HCT116 (cell line): ENCODE measurements at regions not wholly inside any gene's neighbourhood (a gene's known extent, or its start where the extent isn't known, plus 50 kb on each side); places are given as distances from the start of the nearest gene placed in this dataset.

Experiments
- ATAC-seq: fragments of 200-7000 bp; cut with Tn5 transposase; 2 replicates; pipeline ENCODE4 v1.9.1; 2020; ENCODE audit warnings: mild to moderate bottlenecking, moderate library complexity
- BruUV-seq: library from RNA; stranded (reverse); fragments of 400-500 nt; replicated peaks from 2 replicates; lab custom pipeline; 2021; lab: Mats Ljungman, UMichigan
- CTCF ChIA-PET: fragments of 300-600 bp; sonication (Branson Sonifier 250); formaldehyde crosslinking; loops from one replicate; lab custom pipeline; 2021; ENCODE audit warnings: antibody characterized with exemption; lab: Charles Lee
- POLR2A ChIA-PET: fragments of 300-600, 350-600 bp; sonication (Branson Sonifier 250); formaldehyde crosslinking; loops from one replicate; lab custom pipeline; 2021; ENCODE audit warnings: antibody characterized with exemption; lab: Charles Lee
- RAD21 ChIA-PET, 2 experiments: fragments of 300-600 bp; sonication (Branson Sonifier 250); formaldehyde crosslinking; loops; one replicate each; lab custom pipeline; 2023; ENCODE audit warnings: low total read pairs in 2 of 2; ENCODE audit not compliant: uncharacterized antibody in 2 of 2, unreplicated experiment in 2 of 2, low non-redundant PET in 1 of 2; lab: Charles Lee
- DNase-seq: peaks from one replicate; pipeline ENCODE4 v3.0.0-alpha.2; 2010; ENCODE audit warnings: low read depth, low spot score
- H2AFZ ChIP-seq: fragments of 200-600 bp; shearing (Covaris generic), sonication (generic); 2 replicates; pipeline ENCODE4 v1.6.1; 2017; ENCODE audit warnings: low read depth, mixed run types, mixed read lengths, antibody characterized with exemption, low read length; ENCODE audit not compliant: poor library complexity, severe bottlenecking
- H3K27ac ChIP-seq: 2 replicates; pipeline ENCODE4 v1.5.1; 2012; ENCODE audit warnings: low read depth, low read length
- H3K27me3 ChIP-seq: fragments of 200-600 bp; sonication (generic); 2 replicates; pipeline ENCODE4 v1.6.1; 2016; ENCODE audit warnings: mixed run types, low read length, mixed read lengths; ENCODE audit not compliant: insufficient read depth
- H3K36me3 ChIP-seq, 2 experiments: fragments of 200-500 bp in 1 of 2; fragments of 200-600 bp in 1 of 2; sonication (Bioruptor generic) in 1 of 2; sonication (generic) in 1 of 2; 2 replicates each; pipeline versions ENCODE4 v1.5.1 to v1.6.1; 2014 to 2016; ENCODE audit warnings: low read length in 2 of 2, inconsistent platforms in 1 of 2, mixed read lengths in 1 of 2, mixed run types in 1 of 2; ENCODE audit not compliant: insufficient read depth in 2 of 2, control insufficient read depth in 1 of 2
- H3K4me1 ChIP-seq, 2 experiments: fragments of 200-600 bp in 1 of 2; sonication (generic) in 1 of 2; 2 replicates each; pipeline versions ENCODE4 v1.5.1 to v1.6.1; 2012 to 2017; ENCODE audit warnings: low read length in 2 of 2, inconsistent platforms in 1 of 2, mild to moderate bottlenecking in 1 of 2, mixed read lengths in 1 of 2, mixed run types in 1 of 2, moderate library complexity in 1 of 2; ENCODE audit not compliant: insufficient read depth in 2 of 2, control insufficient read depth in 1 of 2
- H3K4me2 ChIP-seq: fragments of 200-600 bp; sonication (generic); 2 replicates; pipeline ENCODE4 v1.6.1; 2017; ENCODE audit warnings: mixed run types, low read length, mixed read lengths
- H3K4me3 ChIP-seq, 2 experiments: fragments of 200-600 bp in 1 of 2; sonication (generic) in 1 of 2; replicated peaks in 1 of 2; 2 replicates each; pipeline ENCODE4 v1.5.1; 2011 to 2016; ENCODE audit warnings: low read length in 2 of 2, control low read depth in 1 of 2, low read depth in 1 of 2, mild to moderate bottlenecking in 1 of 2, mixed read lengths in 1 of 2, mixed run types in 1 of 2
- H3K79me2 ChIP-seq: fragments of 200-600 bp; sonication (generic); 2 replicates; pipeline ENCODE4 v1.6.1; 2017; ENCODE audit warnings: mild to moderate bottlenecking, mixed run types, low read length, moderate library complexity, mixed read lengths; ENCODE audit not compliant: insufficient read depth
- H3K9ac ChIP-seq: fragments of 200-600 bp; sonication (generic); 2 replicates; pipeline ENCODE4 v1.6.1; 2016; ENCODE audit warnings: low read length, mixed read lengths
- H3K9me2 ChIP-seq: fragments of 200-600 bp; sonication (generic), shearing (Covaris generic); 2 replicates; pipeline ENCODE4 v1.6.1; 2017; ENCODE audit warnings: mixed run types, mild to moderate bottlenecking, moderate library complexity; ENCODE audit not compliant: insufficient read depth
- H3K9me3 ChIP-seq, 2 experiments: fragments of 200-500 bp in 1 of 2; fragments of 200-600 bp in 1 of 2; sonication (Bioruptor generic) in 1 of 2; sonication (generic) in 1 of 2; 2 replicates each; pipeline ENCODE4 v1.6.1; 2014 to 2017; ENCODE audit warnings: low read length in 2 of 2, mixed read lengths in 2 of 2, inconsistent platforms in 1 of 2, low read depth in 1 of 2, mild to moderate bottlenecking in 1 of 2, mixed run types in 1 of 2, moderate library complexity in 1 of 2; ENCODE audit not compliant: control insufficient read depth in 1 of 2, insufficient read depth in 1 of 2
- H4K20me1 ChIP-seq: fragments of 200-600 bp; sonication (generic), shearing (Covaris generic); 2 replicates; pipeline ENCODE4 v1.6.1; 2017; ENCODE audit warnings: mixed run types, mild to moderate bottlenecking, moderate library complexity; ENCODE audit not compliant: insufficient read depth
- ATF3 ChIP-seq: IDR thresholded peaks from 2 replicates; pipeline ENCODE4 v1.6.1; 2012
- CBX3 ChIP-seq: IDR thresholded peaks from 2 replicates; pipeline ENCODE4 v1.6.1; 2012; ENCODE audit warnings: low read depth
- CTCF ChIP-seq, 3 experiments: fragments of 200-600 bp in 1 of 3; sonication (generic) in 1 of 3; IDR thresholded peaks in 2 of 3; conservative IDR thresholded peaks in 1 of 3; 2 replicates each; pipeline ENCODE4 v1.5.1; 2012 to 2017; ENCODE audit warnings: low read depth in 2 of 3, low read length in 2 of 3, antibody characterized with exemption in 1 of 3, borderline replicate concordance in 1 of 3, control low read depth in 1 of 3, mild to moderate bottlenecking in 1 of 3, mixed read lengths in 1 of 3, mixed run types in 1 of 3, moderate library complexity in 1 of 3; ENCODE audit not compliant: insufficient read depth in 1 of 3
- EGR1 ChIP-seq: IDR thresholded peaks from 2 replicates; pipeline ENCODE4 v1.6.1; 2012; ENCODE audit warnings: low read depth
- ELF1 ChIP-seq: IDR thresholded peaks from 2 replicates; pipeline ENCODE4 v1.6.1; 2012; ENCODE audit warnings: low read depth, borderline replicate concordance
- EZH2 ChIP-seq: fragments of 200-600 bp; sonication (generic); IDR thresholded peaks from 2 replicates; pipeline ENCODE4 v1.6.1; 2017; ENCODE audit warnings: antibody characterized with exemption, mixed run types
- FOSL1 ChIP-seq: IDR thresholded peaks from 2 replicates; pipeline ENCODE4 v1.6.1; 2012; ENCODE audit warnings: low read depth
- TCF7L2 ChIP-seq: IDR thresholded peaks from 2 replicates; pipeline ENCODE4 v1.7.0; 2011; ENCODE audit warnings: borderline replicate concordance, inconsistent platforms; ENCODE audit not compliant: insufficient read depth, insufficient read length; ENCODE audit errors: extremely low read depth
- intact Hi-C: fragments of 100-400 bp; cut with micrococcal nuclease; formaldehyde crosslinking; loops from 2 replicates; pipeline ENCODE4 v1.10.0; 2022

GRCh38 chr16:9407206-9407758 lies 315.8 kb downstream of the HAPSTR1 start:
- no peak overlapping the region for H3K4me3 ChIP-seq
- intact Hi-C loops = no loop called here
- H3K79me2 ChIP-seq = no peaks in the 10 kb centered on the region
- no peaks in the 10 kb centered on the region for H3K9me2 ChIP-seq
- no peak for ATAC-seq
- ChIA-PET RAD21 (no interaction called here), POLR2A (no interaction called here), CTCF (no interaction called here)
- no peak for TF ChIP-seq EZH2
- TF ChIP-seq ATF3 = no peak
- no peak for TF ChIP-seq FOSL1
- TF ChIP-seq TCF7L2 = no peak
- TF ChIP-seq EGR1 = no peak
- TF ChIP-seq CTCF (IDR thresholded peaks at IDR 0.05 in 2 of 3, conservative IDR thresholded peaks at IDR 0.05 in 1 of 3; ENCODE audit: borderline replicate concordance in 1 of 3, insufficient read depth in 1 of 3, low read depth in 2 of 3, low read length in 2 of 3) = no peak
- no peak for TF ChIP-seq ELF1
- TF ChIP-seq CBX3 = no peak
- no TSS peak for BruUV-seq
- peaks cover 27% of the 10 kb centered on the region for H3K27me3 ChIP-seq
- H2AFZ ChIP-seq = no peak overlapping the region
- H3K4me2 ChIP-seq = no peak overlapping the region
- H3K36me3 ChIP-seq = no peaks in the 10 kb centered on the region
- no peaks in the 10 kb centered on the region for H3K9me3 ChIP-seq
- H3K27ac ChIP-seq = no peak overlapping the region
- DNase-seq = no peak
- H4K20me1 ChIP-seq = no peaks in the 10 kb centered on the region
- no peaks in the 10 kb centered on the region for H3K4me1 ChIP-seq
- H3K9ac ChIP-seq = no peak overlapping the region
